ENCODE measurements at regions not wholly inside any gene's neighbourhood (a gene's known extent, or its start where the extent isn't known, plus 50 kb on each side); places are given as distances from the start of the nearest gene placed in this dataset.

DNA sequence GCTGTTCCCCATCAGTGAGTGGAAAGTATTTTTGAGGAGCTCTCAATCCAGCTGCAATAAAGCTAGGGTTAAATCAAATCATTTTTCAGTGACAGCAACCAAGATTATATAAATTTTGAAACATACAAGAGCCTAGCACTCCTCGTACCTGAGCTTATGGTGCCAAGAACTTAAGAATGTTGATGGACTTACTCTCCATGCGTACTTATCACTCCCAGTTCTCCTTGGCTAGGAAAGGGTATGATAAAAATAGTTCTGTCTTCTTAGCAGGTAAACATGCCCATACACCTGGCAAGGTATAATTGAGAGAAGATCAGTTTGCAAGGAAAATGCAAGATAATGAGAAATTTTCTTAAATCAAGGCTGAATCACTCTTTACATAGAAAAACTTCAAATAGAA lies 64.5 kb upstream of the SEMA6D start:
- Mint-ChIP-seq H3K4me1 (no peaks in the 10 kb centered on the region), H3K4me3 (no peak overlapping the region), H3K27me3 (no peaks in the 10 kb centered on the region), H3K36me3 (no peaks in the 10 kb centered on the region), H3K9me3 (ENCODE audit: low read depth) (no peaks in the 10 kb centered on the region), H3K27ac (no peak overlapping the region)
- ATAC-seq = no peak
- CTCF ChIA-PET = no interaction called here
- DNase-seq = no peak

- no peaks in the 10 kb centered on the region for H3K27me3 Mint-ChIP-seq
- ATAC-seq (no peak), DNase-seq (no peak)
- peaks cover 2% of the 10 kb centered on the region for H3K9me3 Mint-ChIP-seq (ENCODE audit: low read depth)
- H3K4me3 Mint-ChIP-seq = no peak overlapping the region
- CTCF ChIA-PET = no interaction called here
- H3K4me1 Mint-ChIP-seq = no peaks in the 10 kb centered on the region
- H3K36me3 Mint-ChIP-seq = no peaks in the 10 kb centered on the region
- H3K27ac Mint-ChIP-seq = no peak overlapping the region
Measured at GRCh38 chr15:47661661-47662180, 55.6 kb upstream of the SEMA6D start.

GRCh38 chr15:47663101-47663500 lies 54.2 kb upstream of the SEMA6D start:
- H3K36me3 Mint-ChIP-seq = no peaks in the 10 kb centered on the region
- H3K27me3 Mint-ChIP-seq = no peaks in the 10 kb centered on the region
- CTCF ChIA-PET = no interaction called here
- ATAC-seq (no peak), DNase-seq (no peak)
- no peak overlapping the region for H3K4me3 Mint-ChIP-seq
- H3K4me1 Mint-ChIP-seq = no peaks in the 10 kb centered on the region
- H3K27ac Mint-ChIP-seq = no peak overlapping the region
- H3K9me3 Mint-ChIP-seq (ENCODE audit: low read depth) = peaks cover 3% of the 10 kb centered on the region

Data from activated CD8-positive, alpha-beta memory T cell treated with anti-CD3 and anti-CD28 coated beads, Interleukin-2, amount 10 ng/mL, durations not matched to agents 7 days and 5 days (primary cell).